ENCODE measurements at regions not wholly inside any gene's neighbourhood (a gene's known extent, or its start where the extent isn't known, plus 50 kb on each side); places are given as distances from the start of the nearest gene placed in this dataset.

DNA sequence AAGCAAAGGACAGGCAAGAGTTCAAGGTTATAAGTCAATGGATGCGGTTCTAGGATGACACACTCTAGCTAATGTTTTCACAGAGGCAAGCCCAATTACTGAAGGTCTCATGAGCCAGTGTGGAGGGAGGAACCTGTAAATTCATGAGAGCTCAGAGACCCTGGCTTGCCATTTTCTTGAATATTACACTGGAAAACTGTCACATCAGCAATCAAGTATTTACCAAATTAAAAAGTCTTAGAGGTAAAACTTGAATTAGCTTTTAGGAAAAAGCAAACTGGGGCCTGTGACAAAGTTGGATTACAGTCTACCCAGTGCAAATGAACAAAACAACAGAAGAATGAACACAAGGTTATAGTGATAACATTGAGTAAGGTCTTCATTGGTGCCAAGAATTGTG lies 636.9 kb upstream of the TLE4 start:
- H3K27ac ChIP-seq: no peak overlapping the region
- no peaks in the 10 kb centered on the region for H4K20me1 ChIP-seq (ENCODE audit: insufficient read depth)
- H3K4me2 ChIP-seq (ENCODE audit: unreplicated experiment): no peak overlapping the region
- H3K9ac ChIP-seq: no peak overlapping the region
- no peak overlapping the region for H2AFZ ChIP-seq
- H3K4me1 ChIP-seq (ENCODE audit: insufficient read depth): peaks cover 12% of the 10 kb centered on the region
- H3K27me3 ChIP-seq (replicated peaks; ENCODE audit: insufficient read depth): no peaks in the 10 kb centered on the region
- no peaks in the 10 kb centered on the region for H3K79me2 ChIP-seq (ENCODE audit: insufficient read depth)
- no peak for DNase-seq
- no peaks in the 10 kb centered on the region for H3K36me3 ChIP-seq (ENCODE audit: low read depth)
- no peak for TF ChIP-seq EZH2phosphoT487 (IDR thresholded peaks at IDR 0.05; ENCODE audit: insufficient read depth, low read depth)
- WGBS, 2 experiments (ENCODE audit: low coverage in 1 of 2, low lambda C conversion rate in 2 of 2, missing lambda C conversion rate in 2 of 2): 90 to 97% methylated on average over 1 of the region's 1 CpG
- in situ Hi-C loops (cut with MboI): no loop called here
- H3K4me3 ChIP-seq: no peak overlapping the region
- H3K9me2 ChIP-seq (ENCODE audit: insufficient read depth): peaks cover 4% of the 10 kb centered on the region; the same call in 1 of the 2 replicates
- peaks cover 13% of the 10 kb centered on the region for H3F3A ChIP-seq (ENCODE audit: insufficient read depth)
- no peaks in the 10 kb centered on the region for H3K9me3 ChIP-seq (ENCODE audit: low read depth)

DNA sequence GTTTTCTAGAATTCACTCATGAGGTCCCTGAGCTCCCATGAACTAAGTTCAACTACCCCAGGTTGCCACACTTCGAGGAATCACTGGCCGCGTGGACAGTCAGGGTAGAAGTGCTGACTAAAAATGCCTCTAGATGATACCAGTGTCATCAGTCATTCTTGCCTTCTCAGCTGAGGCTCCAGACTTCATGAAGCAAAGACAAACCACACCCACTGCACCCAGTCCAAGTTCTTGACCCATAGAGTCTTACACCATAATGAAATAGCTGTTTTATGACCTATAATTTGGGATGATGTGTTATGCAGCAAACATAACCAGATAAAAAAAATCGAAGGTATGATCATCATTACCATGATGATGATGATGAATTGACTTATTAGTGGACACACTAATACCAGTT lies 632.9 kb upstream of the TLE4 start:
- no peaks in the 10 kb centered on the region for H4K20me1 ChIP-seq (ENCODE audit: insufficient read depth)
- no peaks in the 10 kb centered on the region for H3K36me3 ChIP-seq (ENCODE audit: low read depth)
- no peak overlapping the region for H3K9ac ChIP-seq
- H3F3A ChIP-seq (ENCODE audit: insufficient read depth): no peaks in the 10 kb centered on the region
- peak; percentile 49 for DNase-seq
- H3K4me3 ChIP-seq: no peak overlapping the region
- H3K4me2 ChIP-seq (ENCODE audit: unreplicated experiment): no peak overlapping the region
- H3K9me3 ChIP-seq (ENCODE audit: low read depth): no peaks in the 10 kb centered on the region
- no peak overlapping the region for H3K27ac ChIP-seq
- 0 out of 2 replicates have a peak, but pooled peaks cover 4% of the 10 kb centered on the region for H3K9me2 ChIP-seq (ENCODE audit: insufficient read depth)
- no peak overlapping the region for H2AFZ ChIP-seq
- no peaks in the 10 kb centered on the region for H3K79me2 ChIP-seq (ENCODE audit: insufficient read depth)
- H3K4me1 ChIP-seq (ENCODE audit: insufficient read depth): no peaks in the 10 kb centered on the region
- TF ChIP-seq EZH2 (IDR thresholded peaks at IDR 0.05; ENCODE audit: insufficient read depth, poor library complexity, severe bottlenecking) (no peak), EZH2phosphoT487 (IDR thresholded peaks at IDR 0.05; ENCODE audit: insufficient read depth, low read depth) (no peak)
- H3K27me3 ChIP-seq (replicated peaks; ENCODE audit: insufficient read depth): no peaks in the 10 kb centered on the region
- WGBS, 2 experiments (ENCODE audit: low coverage in 1 of 2, low lambda C conversion rate in 2 of 2, missing lambda C conversion rate in 2 of 2): 52 to 55% methylated on average over 4 of the region's 4 CpGs
- in situ Hi-C loops (cut with MboI): no loop called here

DNA sequence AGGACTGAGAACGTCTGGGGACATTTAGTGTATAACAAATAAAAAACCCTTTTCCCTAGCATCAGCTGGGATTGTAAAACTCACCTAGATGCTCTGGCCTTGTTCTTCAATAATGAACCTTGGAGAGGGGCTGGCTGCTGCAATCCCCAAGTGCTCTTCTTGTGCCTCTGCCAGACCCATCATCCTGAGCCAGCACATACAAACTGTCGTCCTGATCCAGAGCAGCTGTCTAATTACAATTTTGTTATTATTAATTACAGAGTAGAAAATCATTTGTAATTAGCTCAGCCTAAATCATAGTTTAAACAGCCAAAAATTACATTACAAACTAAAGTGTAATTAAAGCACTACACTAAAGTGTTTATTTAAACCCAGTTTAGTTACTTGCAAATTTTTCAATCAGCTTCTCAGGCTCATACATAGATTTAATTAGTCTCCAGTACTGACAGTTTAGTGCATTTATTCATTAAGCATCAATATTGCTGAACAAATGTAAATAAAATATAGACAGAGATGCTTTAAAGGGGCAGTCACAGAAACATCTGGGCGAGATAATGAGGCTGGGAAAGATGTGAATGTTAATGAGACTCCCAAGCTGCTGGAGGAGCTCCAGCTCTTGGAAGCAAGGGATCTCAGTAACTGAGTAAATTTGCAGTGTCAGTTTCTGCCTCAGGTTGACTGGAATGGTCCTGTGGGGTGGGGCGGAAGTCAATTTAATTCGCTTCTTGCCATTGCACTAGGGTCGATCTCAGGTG lies 632.3 kb upstream of the TLE4 start:
- no peaks in the 10 kb centered on the region for H3K9me3 ChIP-seq (ENCODE audit: low read depth)
- no peak overlapping the region for H3K4me2 ChIP-seq (ENCODE audit: unreplicated experiment)
- H3K9ac ChIP-seq: no peak overlapping the region
- H3K9me2 ChIP-seq (ENCODE audit: insufficient read depth): 0 out of 2 replicates have a peak, but pooled peaks cover 4% of the 10 kb centered on the region
- H3K27me3 ChIP-seq (replicated peaks; ENCODE audit: insufficient read depth): no peaks in the 10 kb centered on the region
- in situ Hi-C loops (cut with MboI): no loop called here
- no peak for TF ChIP-seq EZH2phosphoT487 (IDR thresholded peaks at IDR 0.05; ENCODE audit: insufficient read depth, low read depth)
- TF ChIP-seq EZH2 (IDR thresholded peaks at IDR 0.05; ENCODE audit: insufficient read depth, poor library complexity, severe bottlenecking): no peak
- WGBS, 2 experiments (ENCODE audit: low coverage in 1 of 2, low lambda C conversion rate in 2 of 2, missing lambda C conversion rate in 2 of 2): 34 to 38% methylated on average over 6 of the region's 6 CpGs
- no peaks in the 10 kb centered on the region for H3K79me2 ChIP-seq (ENCODE audit: insufficient read depth)
- H3K4me3 ChIP-seq: no peak overlapping the region
- no peak for DNase-seq
- H3F3A ChIP-seq (ENCODE audit: insufficient read depth): no peaks in the 10 kb centered on the region
- H3K4me1 ChIP-seq (ENCODE audit: insufficient read depth): no peaks in the 10 kb centered on the region
- H3K27ac ChIP-seq: no peak overlapping the region
- no peaks in the 10 kb centered on the region for H4K20me1 ChIP-seq (ENCODE audit: insufficient read depth)
- H2AFZ ChIP-seq: no peak overlapping the region
- H3K36me3 ChIP-seq (ENCODE audit: low read depth): no peaks in the 10 kb centered on the region

DNA sequence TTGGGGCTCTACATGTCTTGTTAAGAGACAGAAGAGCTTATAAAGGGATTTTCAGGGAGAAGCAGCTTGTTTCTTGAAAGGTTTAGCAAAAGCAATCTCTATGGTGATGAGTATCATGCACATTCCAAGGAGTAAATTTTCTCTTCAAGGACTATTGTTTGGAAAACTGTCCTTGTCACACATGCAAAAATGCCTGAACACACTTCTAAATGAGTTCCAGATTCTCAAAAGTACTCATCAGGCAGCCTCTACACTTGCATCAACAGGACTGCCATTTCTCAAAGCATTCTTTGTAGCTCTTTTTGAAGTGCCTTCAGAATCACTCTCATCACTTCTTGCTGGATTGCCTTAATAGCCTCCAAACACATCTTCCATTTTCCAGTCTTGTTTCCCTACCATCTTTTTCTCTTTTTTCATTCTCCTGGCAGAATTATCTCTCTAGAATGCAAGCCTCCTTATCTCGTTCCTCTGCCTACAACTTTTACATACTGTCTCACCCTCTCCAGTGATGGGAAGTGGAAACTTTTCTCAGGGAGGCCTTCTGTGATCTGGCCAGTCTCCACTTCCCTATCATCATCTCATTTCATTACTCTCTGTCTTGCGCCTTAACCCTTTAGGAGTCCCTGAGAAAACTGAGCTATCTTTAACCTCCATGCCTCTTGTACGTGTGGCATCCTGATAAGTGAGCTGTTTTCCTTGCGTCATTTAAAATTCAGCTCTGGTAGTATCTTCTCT lies 631.5 kb upstream of the TLE4 start:
- Histone ChIP-seq H3K9ac (no peak overlapping the region), H3K36me3 (ENCODE audit: low read depth) (no peaks in the 10 kb centered on the region), H4K20me1 (ENCODE audit: insufficient read depth) (no peaks in the 10 kb centered on the region), H2AFZ (no peak overlapping the region), H3K4me1 (ENCODE audit: insufficient read depth) (no peaks in the 10 kb centered on the region), H3K9me2 (ENCODE audit: insufficient read depth) (0 out of 2 replicates have a peak, but pooled peaks cover under 1% of the 10 kb centered on the region), H3K27ac (no peak overlapping the region), H3K4me2 (ENCODE audit: unreplicated experiment) (no peak overlapping the region), H3K79me2 (ENCODE audit: insufficient read depth) (no peaks in the 10 kb centered on the region), H3K9me3 (ENCODE audit: low read depth) (no peaks in the 10 kb centered on the region), H3F3A (ENCODE audit: insufficient read depth) (no peaks in the 10 kb centered on the region), H3K27me3 (replicated peaks; ENCODE audit: insufficient read depth) (no peaks in the 10 kb centered on the region), H3K4me3 (no peak overlapping the region)
- TF ChIP-seq EZH2phosphoT487 (IDR thresholded peaks at IDR 0.05; ENCODE audit: insufficient read depth, low read depth) (no peak), EZH2 (IDR thresholded peaks at IDR 0.05; ENCODE audit: insufficient read depth, poor library complexity, severe bottlenecking) (no peak)
- in situ Hi-C loops (cut with MboI): no loop called here
- no peak for DNase-seq
- 83 to 86% methylated on average over 4 of the region's 4 CpGs for WGBS, 2 experiments (ENCODE audit: low coverage in 1 of 2, low lambda C conversion rate in 2 of 2, missing lambda C conversion rate in 2 of 2)

Measured in GM23248 (cell line).